Uterus (tissue), 2 donors: ENCODE measurements at regions not wholly inside any gene's neighbourhood (a gene's known extent, or its start where the extent isn't known, plus 50 kb on each side); places are given as distances from the start of the nearest gene placed in this dataset.

ENCODE experiments used
- CTCF ChIP-seq, 4 experiments: fragments of 200-600 bp in 2 of 4; fragments of 450-650 bp in 2 of 4; sonication (generic) in 2 of 4; IDR thresholded peaks; one replicate each; pipeline ENCODE4 v1.5.1; 2016 to 2019; ENCODE audit warnings: antibody characterized with exemption in 4 of 4, mild to moderate bottlenecking in 2 of 4, moderate library complexity in 1 of 4
- POLR2A ChIP-seq, 2 donors: fragments of 450-650 bp; IDR thresholded peaks; one replicate each; pipeline ENCODE4 v1.6.1; 2016; ENCODE audit warnings: antibody characterized with exemption in 2 of 2, mild to moderate bottlenecking in 1 of 2, moderate library complexity in 1 of 2

DNA sequence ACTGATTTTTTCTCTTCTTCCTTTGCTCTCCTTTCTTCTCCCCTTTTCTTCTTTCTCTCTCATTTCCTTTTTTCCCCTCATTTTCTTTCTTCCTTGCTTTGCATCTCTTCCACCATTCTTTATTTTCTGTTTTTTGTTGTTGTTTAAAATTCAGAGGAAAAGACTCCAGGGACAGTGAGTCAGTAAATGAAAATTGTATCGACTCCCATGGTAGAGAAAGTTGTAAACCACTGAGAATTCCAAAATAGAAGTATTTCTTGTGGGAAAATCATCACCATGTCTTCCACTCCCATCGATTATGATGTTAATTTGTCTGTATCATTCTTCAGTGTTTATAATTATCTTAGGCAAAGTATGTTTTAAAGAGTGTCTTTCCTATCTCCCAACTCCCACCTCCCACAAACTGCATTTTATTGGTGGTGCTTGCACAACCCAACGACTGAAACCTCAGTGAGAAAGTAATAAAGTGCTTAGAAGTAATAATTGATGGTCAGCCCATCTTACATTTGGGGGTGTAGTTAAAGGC, 134.3 kb downstream of the IRS1 start:
- TF ChIP-seq CTCF (IDR thresholded peaks at IDR 0.05) (no peak), POLR2A (IDR thresholded peaks at IDR 0.05) (no peak)
